HK-2 (cell line): ENCODE measurements at regions not wholly inside any gene's neighbourhood (a gene's known extent, or its start where the extent isn't known, plus 50 kb on each side); places are given as distances from the start of the nearest gene placed in this dataset.
A peak's percentile ranks its signal among the peaks of the same experiment; 100 is the strongest.

Experiments used
- DNase-seq: peaks from one replicate; pipeline ENCODE4 v3.0.0-alpha.2; 2018; ENCODE audit not compliant: unreplicated experiment

DNA sequence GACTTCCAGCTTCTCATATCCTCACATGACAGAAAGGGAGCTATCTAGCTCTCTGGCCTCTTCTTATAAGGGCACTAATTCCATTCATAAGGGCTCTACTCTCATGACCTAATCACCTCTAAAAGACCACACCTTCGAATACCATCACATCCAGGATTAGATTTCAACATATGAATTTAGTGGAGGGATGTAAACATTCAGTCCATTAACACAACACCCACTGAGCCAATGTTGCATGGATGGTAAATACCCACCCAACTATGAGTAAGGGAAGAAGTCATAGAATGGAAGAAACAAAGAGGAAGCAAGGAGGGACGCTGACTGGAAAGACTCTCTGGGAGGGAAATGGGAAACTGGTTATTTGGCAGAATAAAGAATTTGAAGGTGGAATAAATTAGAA, 112.6 kb upstream of the CCDC112 start:
- no peak for DNase-seq

DNA sequence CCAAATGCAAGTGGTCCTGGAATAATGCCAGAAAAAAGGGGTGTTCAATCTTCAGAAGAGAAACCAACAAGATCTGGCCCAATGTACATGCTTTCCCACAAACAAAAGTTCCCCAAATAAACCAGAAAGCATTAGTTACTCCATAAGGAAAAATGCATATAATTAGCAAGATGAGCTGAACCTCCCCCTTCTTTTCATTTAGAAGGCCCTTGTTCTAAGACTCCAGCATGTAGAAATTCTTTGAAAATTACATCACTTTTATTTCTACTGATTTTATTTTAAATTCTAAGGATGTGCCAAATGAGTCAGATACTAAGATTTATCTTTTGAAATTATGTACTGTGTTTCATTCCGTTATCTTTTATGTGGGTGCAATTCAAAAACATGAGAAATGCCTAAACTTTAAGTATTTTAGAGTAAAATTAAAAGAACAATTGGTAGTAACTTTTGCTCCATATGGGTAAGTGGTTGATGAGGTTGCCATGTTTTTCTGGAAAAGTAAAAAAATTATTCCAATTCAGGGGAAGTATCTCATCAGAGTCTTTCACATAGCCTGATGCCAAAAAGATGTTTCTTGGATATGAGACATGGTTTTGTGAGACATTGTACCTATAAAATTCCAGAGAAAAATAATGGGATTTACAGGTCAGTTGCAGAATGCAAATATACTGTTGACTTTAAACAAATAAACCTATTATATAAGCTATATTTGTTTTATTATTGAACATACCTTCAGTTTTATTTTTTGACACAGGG, 106.5 kb upstream of the CCDC112 start:
- DNase-seq = no peak

DNA sequence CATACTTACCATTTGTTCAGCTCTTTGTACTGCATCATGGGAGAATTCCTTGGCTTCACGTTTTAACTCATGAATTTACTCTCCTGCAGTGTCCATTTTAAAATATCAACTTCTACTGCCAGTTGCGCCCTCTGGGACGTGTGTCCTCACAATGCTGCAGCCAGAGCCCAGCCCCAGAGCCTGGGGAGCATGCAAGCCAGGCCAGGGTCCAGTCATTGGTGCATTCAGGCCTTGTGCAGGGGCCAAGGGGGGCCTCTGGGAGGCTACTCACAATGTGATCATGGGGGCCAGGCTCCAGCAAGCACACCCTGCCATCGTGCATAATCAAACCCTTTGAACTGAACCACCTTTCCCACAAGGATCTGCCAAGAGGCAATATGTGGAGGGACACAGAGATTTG, 105.6 kb upstream of the CCDC112 start:
- no peak for DNase-seq

DNA sequence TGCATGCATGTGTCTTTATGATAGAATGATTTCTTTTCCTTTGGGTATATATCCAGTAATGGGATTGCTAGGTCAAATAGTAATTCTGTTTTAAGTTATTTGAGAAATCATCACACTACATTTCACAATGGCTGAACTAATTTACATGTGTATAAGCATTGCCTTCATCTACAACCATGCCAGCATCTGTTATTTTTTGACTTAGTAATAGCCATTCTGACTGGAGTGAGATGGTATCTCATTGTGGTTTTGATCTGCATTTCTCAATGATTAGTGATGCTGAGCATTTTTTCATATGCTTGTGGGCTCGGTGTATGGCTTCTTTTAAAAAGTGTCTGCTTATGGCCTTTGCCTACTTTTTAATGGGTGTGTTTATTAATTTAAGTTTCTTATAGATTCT, 102.3 kb upstream of the CCDC112 start:
- DNase-seq = no peak

DNA sequence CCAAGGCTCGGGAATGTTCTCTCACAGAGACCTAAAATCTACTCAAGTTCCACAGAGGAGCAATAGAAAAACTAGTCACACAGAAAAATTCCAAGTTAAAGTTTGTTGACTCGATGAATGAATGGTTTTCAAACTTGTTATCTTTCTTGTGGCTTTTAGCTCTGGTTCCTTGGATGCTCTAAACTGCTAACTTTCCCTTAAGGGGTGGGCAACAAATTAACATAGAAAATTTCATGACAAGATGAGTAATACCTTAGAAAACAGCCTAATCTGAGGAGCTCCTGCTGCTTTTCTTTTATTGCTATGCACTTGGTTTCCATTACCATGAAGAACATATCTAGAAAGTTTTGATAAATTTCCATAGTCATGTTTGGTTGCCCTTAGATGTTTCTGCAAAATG, 100.2 kb upstream of the CCDC112 start:
- no peak for DNase-seq

- DNase-seq = no peak
These were observed 99.6 kb upstream of the CCDC112 start for GRCh38 chr5:115396081-115396480.

DNA sequence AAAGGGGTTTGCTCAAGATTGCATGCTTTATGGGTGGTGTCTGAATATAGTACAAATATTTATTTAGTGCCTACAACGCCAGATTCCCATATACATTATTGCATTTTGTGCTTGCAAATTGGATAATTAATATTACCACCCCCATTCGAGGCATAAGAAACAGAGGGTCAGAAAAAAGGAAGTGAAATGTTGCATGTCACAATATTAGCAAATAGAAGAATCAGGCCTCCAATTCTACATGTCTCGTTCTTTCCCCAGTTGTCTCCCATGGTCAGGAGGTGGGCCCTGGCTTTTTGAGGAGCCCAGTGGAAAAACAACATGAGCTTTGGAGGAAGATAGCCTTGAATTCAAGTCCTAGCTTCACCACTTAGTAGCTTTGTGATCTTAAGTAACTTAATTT, 98.1 kb upstream of the CCDC112 start:
- DNase-seq = no peak

GRCh38 chr5:115393239-115393638, 96.8 kb upstream of the CCDC112 start:
- DNase-seq = no peak

- no peak for DNase-seq
These were observed 96.2 kb upstream of the CCDC112 start for GRCh38 chr5:115392611-115393010.

DNA sequence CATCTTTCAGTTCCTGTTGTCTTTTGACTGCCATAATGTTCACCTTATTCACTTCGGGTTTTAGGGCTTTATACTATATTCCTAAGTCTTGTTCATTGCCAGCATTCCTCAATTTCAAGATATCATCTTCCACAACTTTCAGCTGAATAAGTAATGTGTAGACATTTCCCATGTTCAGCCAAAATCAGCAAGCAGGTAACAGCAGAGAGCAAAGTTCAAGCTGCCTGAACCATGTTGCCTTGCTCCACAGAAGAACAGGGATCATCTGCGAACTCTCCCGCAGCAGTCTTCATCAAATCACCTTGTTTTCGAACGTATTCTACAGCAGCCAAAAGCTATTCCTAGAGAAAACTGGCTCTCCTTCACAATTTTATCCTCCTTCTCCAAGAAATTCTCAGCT, 95.3 kb upstream of the CCDC112 start:
- DNase-seq = no peak

- DNase-seq = no peak
These were observed 93.4 kb upstream of the CCDC112 start for GRCh38 chr5:115389799-115390382.

DNA sequence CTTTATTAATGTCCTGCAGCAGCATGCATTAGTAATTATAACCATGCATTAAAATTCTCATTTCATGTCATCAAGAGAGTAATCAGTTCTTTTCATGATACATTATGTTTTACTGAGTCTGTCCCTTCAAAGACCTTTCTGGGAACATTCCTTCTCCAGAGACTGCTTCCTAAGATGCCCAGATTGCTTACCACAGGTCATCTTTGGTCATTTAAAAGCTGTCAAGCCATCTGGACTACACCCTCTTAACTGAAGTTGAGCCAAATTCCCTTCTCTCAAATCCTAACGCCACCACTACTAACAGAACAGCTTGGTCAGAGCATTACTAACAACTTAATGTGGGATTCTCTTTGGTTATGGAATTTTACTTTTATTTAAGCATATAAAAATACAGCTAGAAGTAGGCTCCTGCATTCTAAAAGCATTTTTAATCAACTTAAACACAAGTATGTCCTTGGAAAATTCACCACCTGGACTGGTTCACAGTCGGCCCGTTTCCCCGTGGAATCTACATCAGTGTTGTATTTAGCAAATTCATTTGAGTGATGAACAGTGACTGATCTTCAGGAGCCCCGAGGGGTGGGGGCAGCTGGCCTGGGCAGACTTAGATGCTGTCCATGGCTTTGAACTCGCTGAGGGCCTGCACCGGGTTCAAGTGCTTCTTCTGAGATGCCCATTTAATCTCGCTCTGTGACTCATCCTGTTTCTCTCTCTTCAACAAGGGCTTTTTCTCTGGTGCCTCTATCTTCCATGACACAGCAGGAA, 92.8 kb upstream of the CCDC112 start:
- DNase-seq = no peak

GRCh38 chr5:115388240-115388639, 91.8 kb upstream of the CCDC112 start:
- no peak for DNase-seq

- DNase-seq = no peak
These were observed 91.4 kb upstream of the CCDC112 start for GRCh38 chr5:115387816-115388215.

DNA sequence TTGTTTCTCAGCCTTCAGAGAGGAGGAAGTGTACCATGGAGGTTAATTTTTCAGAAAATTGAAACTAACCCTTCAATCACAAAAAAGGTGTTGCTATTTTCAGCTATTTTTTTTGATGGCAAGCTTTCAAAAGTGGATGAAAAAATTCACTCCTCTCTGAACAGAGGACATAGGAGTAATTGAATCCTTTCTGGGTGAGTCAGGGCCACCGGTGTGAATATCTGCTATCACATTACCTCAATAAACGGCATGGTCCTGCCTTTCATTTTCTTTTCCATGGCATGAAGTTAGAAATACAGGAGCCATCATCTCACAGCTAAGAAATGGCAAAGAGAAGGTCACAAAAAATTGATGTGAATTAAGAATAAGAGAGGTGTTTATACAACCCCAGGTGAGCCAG, 90.2 kb upstream of the CCDC112 start:
- no peak for DNase-seq

DNA sequence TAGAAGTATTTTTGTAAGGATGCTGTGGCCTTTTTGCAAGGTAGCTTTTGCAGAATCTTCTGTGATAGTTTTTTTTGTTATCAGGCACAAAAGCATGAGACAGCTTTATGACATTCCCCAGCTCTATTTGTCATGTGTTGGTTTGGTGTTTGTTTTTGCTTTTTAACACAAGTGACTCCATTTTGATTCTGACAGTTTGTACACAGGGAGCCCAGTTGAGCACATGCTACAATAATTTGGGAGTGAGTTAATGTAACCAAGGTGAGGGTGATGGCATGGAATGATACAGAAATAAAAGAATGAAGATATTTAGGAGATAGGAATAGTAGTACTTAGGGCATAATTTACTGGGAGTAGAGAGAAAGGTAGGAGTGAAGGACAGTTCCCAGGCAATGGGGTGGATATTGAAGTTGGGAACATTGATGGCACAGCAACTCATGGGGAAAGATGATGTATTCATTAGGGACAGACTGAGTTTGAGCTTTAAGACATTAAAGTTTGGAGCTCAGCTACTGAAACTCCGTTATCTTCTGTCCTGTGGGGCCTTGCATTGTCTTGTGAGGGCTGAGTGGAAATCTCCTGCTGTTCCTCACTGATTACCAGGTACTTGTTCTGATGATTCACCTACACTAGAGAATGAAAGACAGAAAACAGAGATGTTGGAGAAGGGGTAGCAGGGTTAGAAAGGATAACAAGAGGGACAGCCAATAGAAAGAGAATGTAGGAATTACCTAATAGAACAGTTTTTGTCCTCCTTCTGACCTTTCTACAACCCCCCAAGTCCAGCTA, 88.3 kb upstream of the CCDC112 start:
- no peak for DNase-seq

GRCh38 chr5:115382989-115383388, 86.5 kb upstream of the CCDC112 start:
- no peak for DNase-seq

- no peak for DNase-seq
These were observed 85.6 kb upstream of the CCDC112 start for GRCh38 chr5:115381911-115382662.

GRCh38 chr5:115379622-115380344, 83.3 kb upstream of the CCDC112 start:
- peak; percentile 21 for DNase-seq

DNA sequence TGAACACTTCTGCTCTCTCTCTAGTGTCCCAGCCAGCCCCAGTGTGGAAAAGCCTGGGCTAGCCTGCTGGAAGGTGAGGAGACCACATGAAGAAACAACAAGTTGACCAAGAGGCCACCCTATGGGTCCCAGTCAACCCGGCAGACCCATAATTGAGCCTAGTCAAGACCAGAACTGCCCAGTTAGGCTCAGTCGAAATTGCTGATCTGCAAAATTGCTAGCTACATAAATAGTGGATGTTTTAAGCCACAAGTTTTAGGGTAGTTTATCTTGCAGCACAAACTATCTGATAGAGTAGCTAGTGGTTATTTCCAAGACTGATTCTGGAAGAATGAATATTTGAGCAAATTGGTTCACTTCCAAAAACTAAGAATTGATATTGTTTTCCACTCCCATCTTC, 82.3 kb upstream of the CCDC112 start:
- DNase-seq = no peak
